Nephron progenitor cell (in vitro differentiated cells): ENCODE measurements at regions not wholly inside any gene's neighbourhood (a gene's known extent, or its start where the extent isn't known, plus 50 kb on each side); places are given as distances from the start of the nearest gene placed in this dataset.

Source experiments
- DNase-seq: peaks from one replicate; pipeline ENCODE4 v3.0.0; 2021
- H3K27ac Mint-ChIP-seq: 2 replicates; pipeline ENCODE4 v1.8.0; 2021; ENCODE audit warnings: mild to moderate bottlenecking, moderate library complexity, mixed read lengths
- H3K27me3 Mint-ChIP-seq: 2 replicates; pipeline ENCODE4 v1.8.0; 2021; ENCODE audit warnings: mild to moderate bottlenecking, low read depth, mixed read lengths; ENCODE audit not compliant: poor library complexity
- H3K36me3 Mint-ChIP-seq: 2 replicates; pipeline ENCODE4 v1.8.0; 2021; ENCODE audit warnings: low read depth, mixed read lengths
- H3K4me1 Mint-ChIP-seq: 2 replicates; pipeline ENCODE4 v1.8.0; 2021; ENCODE audit warnings: mixed read lengths
- H3K4me3 Mint-ChIP-seq: 2 replicates; pipeline ENCODE4 v1.8.0; 2021; ENCODE audit warnings: mild to moderate bottlenecking, moderate library complexity, mixed read lengths
- H3K9me3 Mint-ChIP-seq: 2 replicates; pipeline ENCODE4 v1.8.0; 2021; ENCODE audit warnings: mild to moderate bottlenecking, moderate library complexity, mixed read lengths
- TF ChIP-seq, protein P1 (sequence below): fragments of 200-600 bp; sonication (generic); IDR thresholded peaks from 2 replicates; pipeline ENCODE4 v1.5.0; 2021; ENCODE audit warnings: antibody characterized with exemption

DNA sequence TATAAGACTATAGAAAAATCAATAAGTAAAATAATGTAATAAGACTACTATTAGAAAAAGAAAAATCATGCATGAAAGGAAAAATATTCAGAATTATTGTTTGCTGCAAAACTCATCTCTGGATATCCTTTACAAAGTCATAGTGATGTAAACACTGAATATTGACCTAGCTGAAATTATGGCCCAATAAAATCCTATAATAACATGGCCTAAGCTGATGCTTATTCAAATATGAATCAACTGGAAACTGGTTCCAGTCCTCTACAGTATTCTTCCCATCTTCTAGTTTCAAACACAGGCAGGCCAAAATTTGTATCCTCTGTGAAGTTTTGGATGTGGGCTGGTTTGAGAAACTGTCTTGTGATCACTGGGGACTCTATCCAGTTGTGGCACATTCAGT, 134.5 kb downstream of the CNTN3 start:
- no peaks in the 10 kb centered on the region for H3K4me1 Mint-ChIP-seq
- H3K36me3 Mint-ChIP-seq = no peaks in the 10 kb centered on the region
- peaks cover 6% of the 10 kb centered on the region for H3K27me3 Mint-ChIP-seq
- no peak overlapping the region for H3K4me3 Mint-ChIP-seq
- DNase-seq = no peak
- no peak overlapping the region for H3K27ac Mint-ChIP-seq
- TF ChIP-seq, protein P1, sequence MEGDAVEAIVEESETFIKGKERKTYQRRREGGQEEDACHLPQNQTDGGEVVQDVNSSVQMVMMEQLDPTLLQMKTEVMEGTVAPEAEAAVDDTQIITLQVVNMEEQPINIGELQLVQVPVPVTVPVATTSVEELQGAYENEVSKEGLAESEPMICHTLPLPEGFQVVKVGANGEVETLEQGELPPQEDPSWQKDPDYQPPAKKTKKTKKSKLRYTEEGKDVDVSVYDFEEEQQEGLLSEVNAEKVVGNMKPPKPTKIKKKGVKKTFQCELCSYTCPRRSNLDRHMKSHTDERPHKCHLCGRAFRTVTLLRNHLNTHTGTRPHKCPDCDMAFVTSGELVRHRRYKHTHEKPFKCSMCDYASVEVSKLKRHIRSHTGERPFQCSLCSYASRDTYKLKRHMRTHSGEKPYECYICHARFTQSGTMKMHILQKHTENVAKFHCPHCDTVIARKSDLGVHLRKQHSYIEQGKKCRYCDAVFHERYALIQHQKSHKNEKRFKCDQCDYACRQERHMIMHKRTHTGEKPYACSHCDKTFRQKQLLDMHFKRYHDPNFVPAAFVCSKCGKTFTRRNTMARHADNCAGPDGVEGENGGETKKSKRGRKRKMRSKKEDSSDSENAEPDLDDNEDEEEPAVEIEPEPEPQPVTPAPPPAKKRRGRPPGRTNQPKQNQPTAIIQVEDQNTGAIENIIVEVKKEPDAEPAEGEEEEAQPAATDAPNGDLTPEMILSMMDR = no peak
- H3K9me3 Mint-ChIP-seq = no peaks in the 10 kb centered on the region

GRCh38 chr3:74470313-74470712, 144.1 kb downstream of the CNTN3 start:
- no peak for DNase-seq
- H3K36me3 Mint-ChIP-seq = no peaks in the 10 kb centered on the region
- H3K9me3 Mint-ChIP-seq = no peaks in the 10 kb centered on the region
- peaks cover 12% of the 10 kb centered on the region for H3K4me1 Mint-ChIP-seq
- no peak overlapping the region for H3K4me3 Mint-ChIP-seq
- peaks cover 4% of the 10 kb centered on the region for H3K27me3 Mint-ChIP-seq
- TF ChIP-seq, protein P1 = no peak
- H3K27ac Mint-ChIP-seq = no peak overlapping the region

- H3K27me3 Mint-ChIP-seq = peaks cover 1% of the 10 kb centered on the region
- H3K9me3 Mint-ChIP-seq = no peaks in the 10 kb centered on the region
- DNase-seq = no peak
- no peaks in the 10 kb centered on the region for H3K36me3 Mint-ChIP-seq
- peaks cover 15% of the 10 kb centered on the region for H3K4me1 Mint-ChIP-seq
- H3K27ac Mint-ChIP-seq = no peak overlapping the region
- H3K4me3 Mint-ChIP-seq = no peak overlapping the region
- TF ChIP-seq, protein P1 = no peak
Observed at GRCh38 chr3:74469713-74470112, 144.7 kb downstream of the CNTN3 start.

DNA sequence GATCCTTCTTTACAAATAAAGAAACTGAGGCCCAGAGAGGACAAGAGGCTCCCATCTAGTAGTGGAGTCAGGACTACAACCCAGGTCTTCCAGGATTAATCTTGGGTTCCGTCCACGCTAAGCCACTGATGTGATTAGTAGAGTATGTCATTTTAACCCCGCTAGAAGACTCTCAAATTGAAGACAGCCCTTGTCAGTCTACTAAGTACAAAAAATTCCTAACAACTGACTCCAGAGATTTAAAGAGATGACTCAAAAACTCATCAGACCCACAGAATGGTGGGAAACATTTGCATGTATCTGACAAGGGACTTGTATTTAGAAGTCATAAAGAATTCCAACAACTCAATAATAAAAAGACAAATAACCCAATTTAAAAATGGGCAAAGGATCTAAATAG, 145.3 kb downstream of the CNTN3 start:
- Mint-ChIP-seq H3K4me3 (no peak overlapping the region), H3K27ac (no peak overlapping the region), H3K9me3 (no peaks in the 10 kb centered on the region), H3K36me3 (no peaks in the 10 kb centered on the region), H3K4me1 (peaks cover 15% of the 10 kb centered on the region), H3K27me3 (no peaks in the 10 kb centered on the region)
- no peak for DNase-seq
- TF ChIP-seq, protein P1 = no peak

DNA sequence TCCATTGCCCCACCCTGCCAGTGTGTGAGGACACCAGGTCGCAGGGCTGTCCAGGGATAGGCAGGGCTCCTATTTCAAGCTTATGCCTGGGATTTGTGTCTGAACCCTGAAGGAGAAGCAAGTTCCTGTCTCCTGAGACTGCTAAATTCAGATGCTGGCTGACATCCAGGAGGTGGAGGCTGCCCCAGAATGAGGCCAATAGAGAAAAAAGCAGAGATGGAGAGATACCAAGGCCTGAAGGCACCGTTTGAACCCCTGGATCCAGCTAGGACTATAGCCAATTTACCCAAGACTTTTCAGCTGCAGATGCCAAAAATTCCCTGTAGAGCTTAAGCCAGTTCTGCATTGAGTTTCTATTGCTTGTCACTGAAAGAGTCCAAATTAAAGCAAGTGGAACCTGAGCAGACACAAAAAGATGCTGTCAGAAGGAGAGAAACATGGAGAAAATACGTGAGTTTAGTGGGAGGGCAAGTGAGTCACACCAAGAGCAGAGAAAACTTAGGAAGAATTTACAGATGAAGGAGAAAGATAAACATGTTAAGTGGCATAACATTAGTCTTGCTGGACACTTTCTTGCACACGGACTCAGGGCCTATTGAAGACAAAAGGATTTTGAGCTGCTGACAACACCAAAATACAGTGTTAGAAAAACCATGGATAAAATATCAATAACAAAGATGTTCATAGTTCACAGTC, 148.6 kb downstream of the CNTN3 start:
- no peak overlapping the region for H3K27ac Mint-ChIP-seq
- peak; percentile 6 for DNase-seq
- H3K9me3 Mint-ChIP-seq = no peaks in the 10 kb centered on the region
- H3K36me3 Mint-ChIP-seq = no peaks in the 10 kb centered on the region
- no peaks in the 10 kb centered on the region for H3K27me3 Mint-ChIP-seq
- H3K4me1 Mint-ChIP-seq = peaks cover 15% of the 10 kb centered on the region
- TF ChIP-seq, protein P1 = no peak
- H3K4me3 Mint-ChIP-seq = no peak overlapping the region

DNA sequence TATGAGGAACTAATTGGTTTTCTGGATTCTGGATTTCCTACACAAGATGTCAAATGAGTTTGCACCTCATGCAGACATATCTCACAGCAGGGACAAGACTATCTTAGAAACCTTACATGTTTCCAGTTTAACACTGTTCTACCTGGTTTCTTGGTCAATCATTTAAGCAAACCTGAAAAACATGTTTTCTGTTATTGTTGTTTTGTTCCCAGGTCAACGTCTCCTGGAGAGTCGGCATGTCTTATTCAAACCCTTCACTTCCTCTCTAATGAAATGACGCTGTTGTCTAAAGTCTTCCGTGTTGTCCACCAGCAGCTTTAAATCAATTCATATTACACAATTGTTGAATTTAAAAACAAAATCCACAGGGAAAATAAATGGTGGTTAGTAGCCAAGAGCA, 150.9 kb downstream of the CNTN3 start:
- Mint-ChIP-seq H3K36me3 (no peaks in the 10 kb centered on the region), H3K27ac (no peak overlapping the region), H3K9me3 (no peaks in the 10 kb centered on the region), H3K4me3 (no peak overlapping the region), H3K4me1 (peaks cover 15% of the 10 kb centered on the region), H3K27me3 (no peaks in the 10 kb centered on the region)
- DNase-seq = no peak
- TF ChIP-seq, protein P1 = no peak
